Activated T-cell treated with anti-CD3 and anti-CD28 coated beads, Interleukin-2, amount 50 U/mL, for 72 hours (primary cell): ENCODE measurements at regions not wholly inside any gene's neighbourhood (a gene's known extent, or its start where the extent isn't known, plus 50 kb on each side); places are given as distances from the start of the nearest gene placed in this dataset.
"Not testable (repeated sequence)": the region's sequence is repeated elsewhere in the genome, so short reads cannot be mapped to it uniquely, and the experiment has no call there.

Experiments used
- ATAC-seq, 2 donors: fragments of 150-1000 bp; cut with Tn5 transposase; replicated peaks in 1 of 2; 2 replicates each; pipeline ENCODE4 v1.10.0; 2021; ENCODE audit warnings: moderate library complexity in 2 of 2, mild to moderate bottlenecking in 1 of 2
- DNase-seq, 2 donors: peaks; one replicate each; pipeline ENCODE4 v3.0.0; 2021 to 2022; ENCODE audit warnings: mixed read lengths in 1 of 2
- H3K27ac Mint-ChIP-seq: one replicate; pipeline ENCODE4 v1.8.0; 2022; ENCODE audit warnings: mild to moderate bottlenecking, moderate library complexity, mixed read lengths
- H3K27me3 Mint-ChIP-seq: one replicate; pipeline ENCODE4 v1.8.0; 2022; ENCODE audit warnings: low read depth, mixed read lengths
- H3K36me3 Mint-ChIP-seq, 2 donors: one replicate each; pipeline ENCODE4 v1.8.0; 2022; ENCODE audit warnings: mixed read lengths in 2 of 2, mild to moderate bottlenecking in 1 of 2; ENCODE audit not compliant: insufficient read depth in 2 of 2
- H3K4me1 Mint-ChIP-seq: one replicate; pipeline ENCODE4 v1.8.0; 2022; ENCODE audit warnings: low read depth, mixed read lengths
- H3K4me3 Mint-ChIP-seq, 2 donors: one replicate each; pipeline ENCODE4 v1.8.0; 2022; ENCODE audit warnings: mild to moderate bottlenecking in 2 of 2, mixed read lengths in 2 of 2, moderate library complexity in 2 of 2
- H3K9me3 Mint-ChIP-seq, 2 donors: one replicate each; pipeline ENCODE4 v1.8.0; 2022; ENCODE audit warnings: mixed read lengths in 2 of 2

GRCh38 chr2:225756198-225756597 is 356.7 kb downstream of the NYAP2 start:
- DNase-seq (no peak), ATAC-seq (no peak)
- no peak overlapping the region for H3K4me3 Mint-ChIP-seq
- H3K27me3 Mint-ChIP-seq, result no peaks in the 10 kb centered on the region
- H3K9me3 Mint-ChIP-seq, result no peaks in the 10 kb centered on the region
- no peaks in the 10 kb centered on the region for H3K4me1 Mint-ChIP-seq
- H3K27ac Mint-ChIP-seq, result no peak overlapping the region
- no peaks in the 10 kb centered on the region for H3K36me3 Mint-ChIP-seq

- no peaks in the 10 kb centered on the region for H3K36me3 Mint-ChIP-seq
- no peak for DNase-seq
- ATAC-seq, result no peak
- H3K9me3 Mint-ChIP-seq, result peaks cover 2% of the 10 kb centered on the region in 2 donors
- H3K27me3 Mint-ChIP-seq, result no peaks in the 10 kb centered on the region
- H3K4me3 Mint-ChIP-seq, result no peak overlapping the region
- H3K27ac Mint-ChIP-seq, result no peak overlapping the region
- no peaks in the 10 kb centered on the region for H3K4me1 Mint-ChIP-seq
Observed at GRCh38 chr2:225748609-225749008, 349.1 kb downstream of the NYAP2 start.

GRCh38 chr2:225743996-225744395 is 344.5 kb downstream of the NYAP2 start:
- not testable (repeated sequence) for ATAC-seq, H3K4me3 Mint-ChIP-seq, H3K9me3 Mint-ChIP-seq, H3K27me3 Mint-ChIP-seq, H3K27ac Mint-ChIP-seq, H3K4me1 Mint-ChIP-seq, DNase-seq, H3K36me3 Mint-ChIP-seq

- no peak for DNase-seq
- Mint-ChIP-seq H3K27me3 (peaks cover 6% of the 10 kb centered on the region), H3K4me3 (no peak overlapping the region), H3K27ac (no peak overlapping the region), H3K4me1 (no peaks in the 10 kb centered on the region), H3K36me3 (no peaks in the 10 kb centered on the region), H3K9me3 (peaks cover 2% of the 10 kb centered on the region in 2 donors)
- ATAC-seq, result no peak
Observed at GRCh38 chr2:225742487-225742886, 343.0 kb downstream of the NYAP2 start.

- Mint-ChIP-seq H3K27ac (no peak overlapping the region), H3K4me1 (no peaks in the 10 kb centered on the region), H3K4me3 (no peak overlapping the region), H3K36me3 (no peaks in the 10 kb centered on the region), H3K9me3 (peaks cover 2% of the 10 kb centered on the region in 2 donors), H3K27me3 (peaks cover 6% of the 10 kb centered on the region)
- DNase-seq (no peak), ATAC-seq (no peak)
Observed at GRCh38 chr2:225740086-225740485, 340.6 kb downstream of the NYAP2 start.

- Mint-ChIP-seq H3K27me3 (peaks cover 11% of the 10 kb centered on the region), H3K4me3 (no peak overlapping the region), H3K9me3 (peaks cover 2% of the 10 kb centered on the region in 2 donors)
Observed at GRCh38 chr2:225739328-225739727, 339.8 kb downstream of the NYAP2 start.

GRCh38 chr2:225738735-225739134 is 339.2 kb downstream of the NYAP2 start:
- Mint-ChIP-seq H3K9me3 (peaks cover 1% of the 10 kb centered on the region in 2 donors), H3K4me1 (no peaks in the 10 kb centered on the region), H3K27me3 (peaks cover 11% of the 10 kb centered on the region), H3K4me3 (no peak overlapping the region), H3K36me3 (no peaks in the 10 kb centered on the region), H3K27ac (no peak overlapping the region)
- ATAC-seq, result no peak
- no peak for DNase-seq

More at GRCh38 chr2:225739328-225739727, 339.8 kb downstream of the NYAP2 start:
- H3K36me3 Mint-ChIP-seq, result no peaks in the 10 kb centered on the region
- ATAC-seq (no peak), DNase-seq (no peak)
- no peaks in the 10 kb centered on the region for H3K4me1 Mint-ChIP-seq
- H3K27ac Mint-ChIP-seq, result no peak overlapping the region

GRCh38 chr2:225737556-225737955 is 338.0 kb downstream of the NYAP2 start:
- no peak overlapping the region for H3K27ac Mint-ChIP-seq

GRCh38 chr2:225735844-225736243 is 336.3 kb downstream of the NYAP2 start:
- H3K27me3 Mint-ChIP-seq, result peaks cover 11% of the 10 kb centered on the region
- DNase-seq, result no peak
- no peak for ATAC-seq
- H3K9me3 Mint-ChIP-seq, result no peaks in the 10 kb centered on the region
- no peaks in the 10 kb centered on the region for H3K36me3 Mint-ChIP-seq
- H3K4me3 Mint-ChIP-seq, result no peak overlapping the region
- no peak overlapping the region for H3K27ac Mint-ChIP-seq
- H3K4me1 Mint-ChIP-seq, result no peaks in the 10 kb centered on the region

More at GRCh38 chr2:225737556-225737955, 338.0 kb downstream of the NYAP2 start:
- Mint-ChIP-seq H3K4me3 (no peak overlapping the region), H3K36me3 (no peaks in the 10 kb centered on the region), H3K9me3 (no peaks in the 10 kb centered on the region), H3K4me1 (no peaks in the 10 kb centered on the region), H3K27me3 (peaks cover 11% of the 10 kb centered on the region)
- DNase-seq, result no peak
- ATAC-seq, result no peak

- Mint-ChIP-seq H3K4me1 (no peaks in the 10 kb centered on the region), H3K4me3 (no peak overlapping the region), H3K27ac (no peak overlapping the region), H3K27me3 (no peaks in the 10 kb centered on the region), H3K9me3 (no peaks in the 10 kb centered on the region), H3K36me3 (no peaks in the 10 kb centered on the region)
- DNase-seq (no peak), ATAC-seq (no peak)
Observed at GRCh38 chr2:225725726-225726125, 326.2 kb downstream of the NYAP2 start.
